HK-2 (cell line): ENCODE measurements at regions not wholly inside any gene's neighbourhood (a gene's known extent, or its start where the extent isn't known, plus 50 kb on each side); places are given as distances from the start of the nearest gene placed in this dataset.
"Not testable (repeated sequence)": the region's sequence is repeated elsewhere in the genome, so short reads cannot be mapped to it uniquely, and the experiment has no call there.

Experiments
- DNase-seq: peaks from one replicate; pipeline ENCODE4 v3.0.0-alpha.2; 2018; ENCODE audit not compliant: unreplicated experiment

- no peak for DNase-seq
Measured at GRCh38 chr12:131357920-131358319, 353.0 kb upstream of the SFSWAP start.

- no peak for DNase-seq
Measured at GRCh38 chr12:131362291-131363211, 348.3 kb upstream of the SFSWAP start.

- no peak for DNase-seq
Measured at GRCh38 chr12:131363393-131363792, 347.5 kb upstream of the SFSWAP start.

DNA sequence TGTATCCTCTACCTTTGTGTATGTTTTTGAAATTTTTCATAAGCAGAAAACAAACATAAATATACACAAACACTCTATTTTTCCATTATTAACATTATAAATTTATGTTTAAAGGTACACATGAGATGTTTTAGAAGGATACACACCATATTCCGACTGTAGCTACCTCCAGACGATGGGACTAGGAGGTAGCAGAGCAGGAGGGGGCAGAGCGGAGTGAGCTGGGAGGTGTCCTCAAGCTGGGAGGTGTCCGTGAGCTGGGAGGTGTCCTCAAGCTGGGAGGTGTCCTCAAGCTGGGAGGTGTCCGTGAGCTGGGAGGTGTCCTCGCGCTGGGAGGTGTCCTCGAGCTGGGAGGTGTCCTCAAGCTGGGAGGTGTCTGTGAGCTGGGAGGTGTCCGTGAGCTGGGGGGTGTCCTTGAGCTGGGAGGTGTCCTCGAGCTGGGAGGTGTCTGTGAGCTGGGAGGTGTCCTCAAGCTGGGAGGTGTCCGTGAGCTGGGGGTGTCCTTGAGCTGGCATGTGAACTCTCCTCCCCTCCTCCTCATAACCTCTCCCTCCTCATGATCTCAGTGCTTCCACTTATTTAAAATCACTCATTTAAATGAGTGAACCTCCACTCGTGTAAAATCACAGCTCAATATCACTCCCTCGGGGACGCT is 346.9 kb upstream of the SFSWAP start:
- DNase-seq: no peak

DNA sequence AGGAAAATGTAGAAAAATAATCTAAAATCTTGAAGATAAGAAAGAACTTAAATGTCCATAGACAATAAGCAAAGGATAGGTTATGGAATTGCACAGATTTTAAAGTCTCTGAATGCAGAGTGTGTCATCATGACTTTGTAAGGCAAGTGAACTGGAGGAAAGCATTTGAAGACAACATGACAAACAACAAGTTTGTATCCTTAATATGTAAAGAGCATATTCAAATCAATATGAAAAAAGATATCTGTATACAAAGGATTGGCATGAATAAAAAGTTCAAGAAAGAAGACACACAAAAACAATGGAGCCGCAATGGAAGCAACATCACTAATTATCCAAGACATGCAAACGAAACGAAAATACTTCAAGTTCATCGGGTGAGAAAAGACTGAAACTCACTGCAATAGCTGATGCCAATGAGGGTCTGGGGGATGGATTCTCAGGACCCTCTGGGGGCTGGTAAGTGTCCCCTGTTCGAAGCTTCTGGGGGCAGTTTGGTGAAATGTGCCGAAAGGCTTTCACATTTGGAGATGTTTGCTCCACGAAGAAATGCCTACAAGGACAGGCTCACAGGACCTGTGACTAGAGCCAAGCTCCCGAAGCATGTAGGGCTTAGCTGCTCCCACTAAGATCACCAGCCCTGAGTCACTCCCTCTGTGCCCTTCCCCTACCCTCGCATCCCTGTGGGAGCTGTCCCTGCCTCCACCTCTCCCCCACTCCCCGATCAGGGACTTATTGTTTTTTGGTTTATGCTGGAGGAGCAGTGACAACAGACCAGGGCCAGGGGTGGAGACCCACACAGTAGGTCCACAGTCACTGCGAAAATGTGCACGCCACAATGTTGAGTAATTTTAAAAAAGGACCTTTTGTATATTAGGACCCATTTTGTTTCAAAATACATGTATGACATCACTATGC is 345.7 kb upstream of the SFSWAP start:
- no peak for DNase-seq

DNA sequence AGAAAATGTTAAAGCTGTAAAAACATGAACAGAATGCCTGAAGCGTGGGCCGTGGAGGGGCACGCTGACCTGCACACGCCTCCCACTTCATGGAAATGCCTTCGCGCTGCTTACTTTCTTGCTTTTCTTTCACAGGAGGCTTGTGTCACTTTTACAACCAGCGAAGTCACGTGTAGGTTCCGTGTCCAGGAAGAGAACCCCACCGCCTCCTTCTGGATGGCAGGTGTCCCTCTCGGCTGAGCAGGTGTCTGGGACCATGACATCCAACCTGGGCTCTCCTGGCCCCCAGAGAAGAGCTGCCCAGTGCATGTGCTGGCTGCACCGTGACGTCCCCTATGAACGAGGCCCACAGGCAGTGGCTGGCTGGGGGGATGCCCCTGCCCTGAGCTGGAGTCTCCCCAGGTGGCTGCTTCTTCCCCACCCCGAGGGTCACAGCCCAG is 345.0 kb upstream of the SFSWAP start:
- no peak for DNase-seq

- DNase-seq: no peak
Measured at GRCh38 chr12:131366261-131366871, 344.5 kb upstream of the SFSWAP start.

GRCh38 chr12:131367067-131367982 is 343.6 kb upstream of the SFSWAP start:
- not testable (repeated sequence) for DNase-seq

DNA sequence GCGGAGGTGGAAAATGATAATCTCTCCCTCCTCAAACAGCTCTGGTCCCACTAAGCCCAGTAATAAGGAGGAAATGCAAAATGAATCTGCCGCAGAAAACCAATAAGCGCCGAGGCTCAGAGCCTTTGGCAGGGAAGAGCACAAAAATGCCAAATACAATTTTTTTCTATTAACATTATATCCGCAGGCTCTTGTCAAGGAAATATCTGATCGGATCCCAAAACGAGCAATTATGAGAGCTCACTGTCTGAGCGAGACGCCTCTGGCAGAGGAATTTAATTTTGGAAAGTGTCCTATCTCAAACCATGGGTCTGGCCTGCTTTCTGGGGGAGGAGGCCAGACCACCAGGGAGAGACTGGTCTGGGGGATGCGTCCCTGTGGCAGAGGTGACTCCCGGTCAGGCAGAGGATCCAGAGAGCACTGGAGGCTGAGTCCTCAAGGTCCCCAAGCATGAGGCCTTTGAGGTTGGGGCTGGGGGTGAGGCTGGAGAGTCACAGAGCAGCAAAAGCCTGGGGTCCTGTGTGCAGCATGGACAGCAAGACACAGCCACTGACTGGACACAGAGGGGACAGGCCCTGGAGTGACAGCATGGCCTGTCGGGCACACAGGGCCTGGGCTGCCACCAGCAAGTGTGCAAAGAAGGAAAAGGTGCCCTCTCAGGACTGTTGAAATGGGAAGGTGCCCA is 342.8 kb upstream of the SFSWAP start:
- DNase-seq: no peak

DNA sequence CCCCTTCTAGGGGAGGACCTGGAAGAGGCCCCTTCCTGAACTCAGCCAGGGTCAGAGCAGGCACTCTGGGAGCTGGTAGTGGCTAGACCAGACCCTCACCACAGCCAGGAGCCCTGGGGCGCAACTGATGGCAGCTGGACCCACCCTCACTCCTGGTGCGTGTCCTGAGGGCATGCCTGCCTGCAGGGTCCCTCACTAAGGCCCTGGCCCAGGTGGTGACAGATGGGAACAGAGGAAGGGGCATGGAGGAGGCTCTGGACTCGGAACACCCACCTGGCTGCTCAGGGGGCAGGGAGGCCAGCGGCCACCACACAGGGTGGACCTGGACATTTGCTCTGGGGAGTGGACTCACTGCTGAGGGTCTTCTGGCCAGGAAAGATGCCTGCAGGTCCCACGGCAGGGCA is 342.2 kb upstream of the SFSWAP start:
- DNase-seq: no peak

DNA sequence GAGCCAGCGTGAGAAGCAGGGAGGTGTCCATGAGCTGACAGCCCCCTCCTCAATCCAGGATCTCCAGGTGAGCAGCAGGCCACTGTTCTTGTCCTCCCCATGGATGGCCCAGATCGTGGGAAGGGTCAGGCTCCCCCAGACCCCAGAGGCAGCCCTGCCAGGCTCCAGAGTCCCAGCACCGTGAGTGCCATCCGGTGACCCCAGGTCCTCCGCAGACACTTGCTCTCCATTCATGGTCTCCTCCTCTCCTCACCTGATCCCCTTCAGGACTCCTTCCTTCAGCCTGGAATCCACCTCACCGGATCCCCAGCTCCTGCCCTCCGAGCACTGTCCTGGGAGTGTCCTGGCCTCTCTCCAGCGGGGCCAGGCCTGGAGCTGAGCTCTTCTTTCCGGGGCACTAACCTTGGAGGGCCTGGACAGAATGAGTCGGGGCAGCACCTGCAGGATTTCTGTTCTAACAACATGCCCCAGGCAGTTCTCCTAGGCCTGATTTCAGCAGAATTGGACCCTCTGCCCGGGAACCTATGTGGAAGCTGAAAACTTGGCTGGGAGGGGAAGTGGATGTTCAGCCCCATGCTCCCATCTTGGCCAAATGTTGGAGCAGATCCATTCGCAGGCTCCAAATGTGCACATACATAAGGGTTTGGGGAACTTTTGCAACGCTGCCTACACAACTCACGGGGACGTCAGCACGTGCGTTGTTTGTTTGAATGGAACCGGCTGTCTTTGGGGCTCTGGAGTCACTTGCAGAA is 341.6 kb upstream of the SFSWAP start:
- DNase-seq: no peak

- DNase-seq: no peak
Measured at GRCh38 chr12:131370321-131370720, 340.6 kb upstream of the SFSWAP start.

DNA sequence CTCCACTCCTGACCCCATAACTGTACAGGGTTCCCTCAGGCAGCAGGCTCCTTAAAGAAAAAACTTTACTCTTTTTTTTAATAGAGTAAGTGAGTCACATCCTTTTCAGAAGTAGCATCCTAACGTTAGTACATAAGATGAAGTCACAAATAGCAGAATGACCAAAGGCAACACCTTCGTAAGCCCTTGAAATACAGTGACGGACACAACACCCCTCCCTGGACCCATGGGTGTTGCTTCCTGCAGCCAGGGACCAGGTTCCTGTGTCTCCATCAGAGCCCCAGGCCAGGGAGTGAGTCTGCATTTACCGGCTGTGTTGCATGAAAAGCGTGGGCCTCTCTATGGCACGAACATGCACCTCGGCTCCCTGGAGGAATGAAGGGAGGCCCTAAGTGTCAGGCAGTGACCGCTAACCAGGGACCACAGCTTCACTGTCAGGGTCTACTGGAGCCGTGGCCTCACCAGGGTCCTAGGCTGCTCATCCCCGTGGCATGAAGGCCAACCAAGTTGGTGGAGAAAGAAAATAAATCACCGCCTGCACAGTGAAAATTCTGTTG is 340.0 kb upstream of the SFSWAP start:
- no peak for DNase-seq

DNA sequence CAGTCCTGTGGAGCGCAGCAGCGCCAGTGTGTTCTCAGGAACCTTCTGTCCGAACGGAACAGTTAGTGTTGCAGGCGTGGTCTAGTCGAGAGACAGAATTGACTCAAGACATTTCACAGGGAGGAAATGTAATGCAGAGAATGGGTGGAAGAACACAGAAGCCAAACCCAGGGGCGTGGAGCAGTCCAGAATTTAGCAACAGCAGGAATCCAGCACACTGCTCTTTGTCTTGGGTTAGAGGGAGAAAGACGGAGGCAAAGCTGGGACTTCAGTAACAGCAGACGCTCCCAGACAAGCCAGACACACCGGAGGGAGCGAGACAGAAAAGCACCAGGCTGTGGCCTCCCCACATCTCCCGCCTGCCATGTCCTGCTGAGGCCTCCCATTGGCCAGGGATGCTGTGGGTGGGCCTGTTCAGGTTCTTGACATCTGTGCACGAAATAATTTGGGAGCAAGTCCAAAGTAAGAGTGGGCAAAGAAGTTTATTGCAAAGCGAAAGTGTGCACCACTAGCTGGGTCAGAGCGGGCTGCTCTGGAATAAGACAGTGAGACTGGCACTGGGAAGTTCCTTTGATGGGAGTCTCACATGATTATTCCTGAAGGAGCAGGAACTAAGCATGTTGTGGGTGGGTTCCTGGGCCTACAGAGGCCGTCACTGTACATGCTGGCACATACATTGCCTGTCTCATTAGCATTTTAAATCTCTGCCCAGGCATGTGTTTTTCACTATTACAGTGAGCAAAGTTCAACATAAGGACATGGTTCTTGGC is 339.3 kb upstream of the SFSWAP start:
- DNase-seq: no peak

GRCh38 chr12:131372171-131372475 is 338.8 kb upstream of the SFSWAP start:
- no peak for DNase-seq

DNA sequence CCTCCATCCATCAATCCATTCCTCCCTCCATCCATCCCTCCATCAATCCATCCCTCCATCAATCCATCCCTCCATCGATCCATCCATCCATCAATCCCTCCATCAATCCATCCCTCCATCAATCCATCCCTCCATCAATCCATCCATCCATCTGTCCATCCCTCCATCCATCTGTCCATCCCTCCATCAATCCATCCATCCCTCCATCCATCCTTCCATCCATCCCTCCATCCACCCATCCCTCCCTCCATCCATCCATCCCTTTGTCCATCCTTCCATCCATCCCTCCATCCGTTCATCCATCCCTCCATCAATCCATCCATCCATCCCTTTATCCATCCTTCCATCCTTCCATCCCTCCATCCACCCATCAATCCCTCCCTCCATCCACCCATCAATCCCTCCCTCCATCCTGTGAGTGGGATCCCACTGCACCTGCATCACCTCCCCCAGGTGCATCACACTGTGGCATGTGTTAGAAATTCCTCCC is 338.1 kb upstream of the SFSWAP start:
- no peak for DNase-seq

DNA sequence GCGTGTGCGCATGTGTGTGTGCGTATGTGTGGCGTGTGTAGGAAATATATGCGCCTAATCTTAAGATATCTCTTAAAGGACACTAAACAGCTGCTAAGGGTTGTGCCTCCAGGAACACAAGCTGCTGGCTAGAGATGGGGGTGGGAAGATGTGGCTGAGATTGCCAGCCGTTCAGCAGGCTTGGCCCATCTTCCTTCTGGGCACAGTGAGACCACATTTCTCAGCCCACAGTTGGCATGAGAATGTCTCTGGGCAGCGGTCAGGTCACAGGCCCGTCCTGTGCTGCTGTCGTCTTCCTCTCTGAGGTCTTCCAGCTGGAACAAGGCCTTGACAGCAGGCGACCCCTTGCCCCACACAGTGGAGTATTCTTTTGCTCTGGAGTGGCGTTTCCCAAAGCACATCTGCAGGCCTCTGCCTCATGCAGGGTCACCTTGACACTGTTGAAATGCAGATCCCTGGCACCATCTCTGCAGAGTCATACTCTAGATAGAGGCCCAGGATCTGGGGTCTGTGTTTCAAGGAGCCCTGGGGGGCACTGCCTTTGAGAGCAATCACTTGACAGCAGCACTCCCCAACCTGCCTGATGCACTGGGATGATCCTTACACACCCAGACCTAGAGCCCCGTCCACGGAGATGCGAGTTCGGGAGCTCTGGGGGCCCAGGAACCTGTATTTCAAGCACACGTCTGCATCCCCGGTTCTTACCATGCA is 335.5 kb upstream of the SFSWAP start:
- no peak for DNase-seq

DNA sequence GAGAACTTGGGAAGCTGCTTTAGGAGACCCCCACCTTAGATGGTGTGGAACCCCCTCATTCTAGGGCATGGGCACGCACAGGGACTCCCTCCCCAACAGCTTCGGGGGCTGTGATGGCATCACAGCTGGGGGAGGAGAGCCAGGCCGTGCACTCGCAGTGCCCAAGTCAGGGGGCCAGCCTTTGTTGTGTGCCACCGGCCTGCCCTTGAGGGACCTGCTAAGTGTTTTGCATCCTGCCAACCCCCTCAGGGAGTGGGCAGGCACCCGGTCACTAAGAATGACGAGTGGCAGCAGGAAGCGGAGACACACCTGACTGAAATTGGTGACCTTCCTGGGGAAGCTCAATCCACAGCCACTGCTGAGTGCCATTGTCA is 334.9 kb upstream of the SFSWAP start:
- no peak for DNase-seq
